B cell (primary cell): ENCODE measurements at regions not wholly inside any gene's neighbourhood (a gene's known extent, or its start where the extent isn't known, plus 50 kb on each side); places are given as distances from the start of the nearest gene placed in this dataset.

Experiments used
- ATAC-seq: fragments of 200-7000 bp; cut with Tn5 transposase; one replicate; pipeline ENCODE4 v1.10.0; 2021; ENCODE audit warnings: low read depth, mild to moderate bottlenecking, moderate number of reproducible peaks, moderate library complexity
- CTCF ChIA-PET: fragments of 350-600 bp; sonication (Branson Sonifier 250); formaldehyde crosslinking; loops from one replicate; lab custom pipeline; 2021; ENCODE audit warnings: antibody characterized with exemption, inconsistent platforms; lab: Charles Lee
- POLR2A ChIA-PET: fragments of 350-600 bp; sonication (Branson Sonifier 250); formaldehyde crosslinking; loops from one replicate; lab custom pipeline; 2021; ENCODE audit warnings: antibody characterized with exemption; lab: Charles Lee
- DNase-seq: peaks from one replicate; pipeline ENCODE4 v3.0.0; 2013
- H2AFZ ChIP-seq: 2 replicates; pipeline ENCODE4 v1.6.1; 2012; ENCODE audit warnings: mild to moderate bottlenecking, low read depth, low read length; ENCODE audit not compliant: insufficient read depth, poor library complexity, severe bottlenecking
- H3K27ac ChIP-seq, 2 donors: 1 replicate in 1 of 2; 2 replicates in 1 of 2; pipeline ENCODE4 v1.5.1; 2012 to 2013; ENCODE audit warnings: low read length in 2 of 2, mild to moderate bottlenecking in 2 of 2, moderate library complexity in 1 of 2
- H3K27me3 ChIP-seq, 4 experiments: fragments of 200-600 bp in 1 of 4; sonication (generic) in 1 of 4; replicated peaks in 1 of 4; 1 replicate in 2 of 4; 2 replicates in 2 of 4; pipeline versions ENCODE4 v1.6.1 to v1.7.0; 2013 to 2016; ENCODE audit warnings: low read length in 3 of 4, mild to moderate bottlenecking in 2 of 4, mixed read lengths in 1 of 4, moderate library complexity in 1 of 4; ENCODE audit not compliant: insufficient read depth in 4 of 4, control insufficient read depth in 3 of 4; ENCODE audit errors: control extremely low read depth in 1 of 4
- H3K36me3 ChIP-seq, 2 experiments: replicated peaks in 1 of 2; 1 replicate in 1 of 2; 2 replicates in 1 of 2; pipeline versions ENCODE4 v1.6.1 to v1.7.1; 2013; ENCODE audit warnings: low read length in 1 of 2; ENCODE audit not compliant: insufficient read depth in 2 of 2, control insufficient read depth in 1 of 2; ENCODE audit errors: control extremely low read depth in 1 of 2, extremely low read depth in 1 of 2
- H3K4me1 ChIP-seq, 2 donors: fragments of 200-600 bp in 1 of 2; sonication (generic) in 1 of 2; 1 replicate in 1 of 2; 2 replicates in 1 of 2; pipeline versions ENCODE4 v1.5.1 to v1.6.1; 2013 to 2017; ENCODE audit warnings: low read length in 2 of 2; ENCODE audit not compliant: control insufficient read depth in 2 of 2, insufficient read depth in 2 of 2
- H3K4me2 ChIP-seq: replicated peaks from 2 replicates; pipeline ENCODE3; 2012; ENCODE audit warnings: mild to moderate bottlenecking, low read depth, low read length; ENCODE audit not compliant: poor library complexity, severe bottlenecking
- H3K4me3 ChIP-seq, 5 experiments: fragments of 200-600 bp in 1 of 5; sonication (generic) in 1 of 5; 1 replicate in 3 of 5; 2 replicates in 2 of 5; pipeline versions ENCODE4 v1.5.1 to v1.7.0; 2011 to 2016; ENCODE audit warnings: low read length in 4 of 5, mild to moderate bottlenecking in 4 of 5, low read depth in 2 of 5, control low read depth in 1 of 5, moderate library complexity in 1 of 5; ENCODE audit not compliant: insufficient read depth in 1 of 5; ENCODE audit errors: control extremely low read depth in 1 of 5, extremely low read depth in 1 of 5
- H3K79me2 ChIP-seq: fragments of 200-600 bp; sonication (generic); one replicate; pipeline ENCODE4 v1.6.0; 2016; ENCODE audit warnings: low read length; ENCODE audit not compliant: control insufficient read depth, insufficient read depth
- H3K9ac ChIP-seq: fragments of 200-600 bp; sonication (generic); 2 replicates; pipeline ENCODE4 v1.6.1; 2017; ENCODE audit warnings: mild to moderate bottlenecking, low read length, moderate library complexity
- H3K9me3 ChIP-seq, 3 donors: one replicate each; pipeline versions ENCODE4 v1.6.1 to v1.7.1; 2013; ENCODE audit warnings: low read length in 2 of 3; ENCODE audit not compliant: control insufficient read depth in 2 of 3, insufficient read depth in 1 of 3; ENCODE audit errors: control extremely low read depth in 1 of 3
- H4K20me1 ChIP-seq: 2 replicates; pipeline ENCODE4 v1.6.0; 2012; ENCODE audit warnings: mild to moderate bottlenecking, low read length; ENCODE audit not compliant: insufficient read depth, control insufficient read depth, poor library complexity, severe bottlenecking
- H3K27ac Mint-ChIP-seq: one replicate; pipeline ENCODE4 v1.8.0; 2021; ENCODE audit warnings: mixed read lengths
- H3K27me3 Mint-ChIP-seq: one replicate; pipeline ENCODE4 v1.8.0; 2021; ENCODE audit warnings: mixed read lengths
- H3K4me1 Mint-ChIP-seq: one replicate; pipeline ENCODE4 v1.8.0; 2021; ENCODE audit warnings: mixed read lengths
- H3K4me3 Mint-ChIP-seq: one replicate; pipeline ENCODE4 v1.8.0; 2021; ENCODE audit warnings: mixed read lengths
- H3K9me3 Mint-ChIP-seq: one replicate; pipeline ENCODE4 v1.8.0; 2022; ENCODE audit warnings: mixed read lengths; ENCODE audit not compliant: insufficient read depth
- CTCF ChIP-seq: fragments of 200-600 bp; IDR thresholded peaks from one replicate; pipeline ENCODE4 v1.8.0; 2022; ENCODE audit warnings: antibody characterized with exemption, mild to moderate bottlenecking
- EZH2 ChIP-seq: IDR thresholded peaks from 2 replicates; pipeline ENCODE4 v1.6.1; 2012; ENCODE audit warnings: borderline replicate concordance, low read depth, mild to moderate bottlenecking, moderate library complexity, low read length; ENCODE audit not compliant: insufficient read depth, poor library complexity, severe bottlenecking
- WGBS: methylation state at CpG from one replicate; pipeline ENCODE4 v1.1.5; 2013; ENCODE audit warnings: missing lambda C conversion rate; ENCODE audit not compliant: insufficient coverage; 5-methylcytosine and 5-hydroxymethylcytosine counted together
- intact Hi-C: fragments of 100-400 bp; cut with micrococcal nuclease; formaldehyde crosslinking; loops from one replicate; pipeline ENCODE4 v1.10.0; 2022

DNA sequence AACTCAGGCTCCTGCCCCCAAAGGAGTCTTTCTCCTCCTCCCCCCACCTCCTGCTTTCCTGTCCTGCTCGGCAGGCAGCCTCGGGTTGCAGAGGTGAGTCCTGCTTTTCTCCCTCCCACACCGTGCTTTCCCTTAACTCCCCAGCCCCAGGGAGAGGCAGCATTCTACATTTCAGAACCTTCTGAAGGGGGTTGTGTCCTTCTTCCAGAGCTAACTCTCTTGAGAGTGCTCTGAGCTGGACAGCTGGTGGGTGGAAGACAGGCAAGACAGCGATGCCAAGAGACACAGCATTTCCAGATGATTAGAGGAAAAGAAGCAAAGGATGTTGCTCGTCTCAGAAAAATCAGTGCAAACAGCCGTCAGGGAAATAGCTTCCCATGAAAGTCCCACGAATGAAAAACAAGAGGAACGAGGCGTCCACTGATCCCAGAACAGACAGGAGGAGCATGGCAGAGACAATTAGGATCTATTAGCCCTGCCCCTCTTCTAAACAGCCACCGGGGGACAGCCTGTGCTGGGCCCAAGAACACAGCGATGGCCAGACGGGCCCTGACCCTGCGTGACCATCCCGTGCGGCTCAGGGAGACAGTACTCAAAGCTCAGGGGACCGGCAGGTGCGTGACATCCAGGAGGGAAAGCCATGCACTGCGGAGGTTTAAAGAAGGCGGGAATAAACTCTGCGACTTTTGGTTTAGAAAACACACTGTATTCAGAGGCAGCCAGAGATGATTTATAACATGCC lies 216.5 kb upstream of the RTL1 start:
- Histone ChIP-seq H2AFZ (peak overlapping the region; percentile 93), H3K4me1 (peaks cover 12 to 23% of the 10 kb centered on the region in 2 donors), H3K36me3 (no peaks in the 10 kb centered on the region), H3K27ac (peak overlapping the region; percentile 84 to 94), H3K79me2 (peaks cover 7% of the 10 kb centered on the region), H3K9ac (peak overlapping the region; percentile 93), H4K20me1 (no peaks in the 10 kb centered on the region), H3K27me3 (no peaks in the 10 kb centered on the region), H3K4me2 (peak overlapping the region; percentile 80), H3K9me3 (peaks cover 0 to 6% (median 0%) of the 10 kb centered on the region in 3 donors), H3K4me3 (peak overlapping the region; percentile 60 to 80 (median 72))
- Mint-ChIP-seq H3K4me3 (peak overlapping the region; percentile 94), H3K4me1 (peaks cover 32% of the 10 kb centered on the region), H3K27me3 (no peaks in the 10 kb centered on the region), H3K27ac (peak overlapping the region; percentile 96), H3K9me3 (no peaks in the 10 kb centered on the region)
- CTCF ChIA-PET = no interaction called here
- DNase-seq (peak; percentile 21), ATAC-seq (no peak)
- no peak for TF ChIP-seq CTCF
- TF ChIP-seq EZH2 = no peak
- intact Hi-C loops = no loop called here
- POLR2A ChIA-PET = no interaction called here
- WGBS = 33% methylated on average over 14 of the region's 20 CpGs
